Stomach (tissue), 4 donors: ENCODE measurements at regions not wholly inside any gene's neighbourhood (a gene's known extent, or its start where the extent isn't known, plus 50 kb on each side); places are given as distances from the start of the nearest gene placed in this dataset.

Source experiments
- EP300 ChIP-seq: sonication (generic); formaldehyde crosslinking; IDR thresholded peaks from one replicate; pipeline ENCODE4 v1.6.1; 2017; ENCODE audit warnings: antibody characterized with exemption
- POLR2A ChIP-seq, 4 donors: fragments of 450-650 bp; IDR thresholded peaks; one replicate each; pipeline ENCODE4 v1.6.1; 2016; ENCODE audit warnings: antibody characterized with exemption in 4 of 4, control low read depth in 2 of 4, mild to moderate bottlenecking in 1 of 4, moderate library complexity in 1 of 4
- TF ChIP-seq, protein P1 (sequence below), 7 experiments: fragments of 450-650 bp in 4 of 7; fragments of 200-600 bp in 3 of 7; sonication (generic) in 3 of 7; IDR thresholded peaks; one replicate each; pipeline ENCODE4 v1.5.1; 2016 to 2019; ENCODE audit warnings: antibody characterized with exemption in 7 of 7, control low read depth in 2 of 7, mild to moderate bottlenecking in 1 of 7

DNA sequence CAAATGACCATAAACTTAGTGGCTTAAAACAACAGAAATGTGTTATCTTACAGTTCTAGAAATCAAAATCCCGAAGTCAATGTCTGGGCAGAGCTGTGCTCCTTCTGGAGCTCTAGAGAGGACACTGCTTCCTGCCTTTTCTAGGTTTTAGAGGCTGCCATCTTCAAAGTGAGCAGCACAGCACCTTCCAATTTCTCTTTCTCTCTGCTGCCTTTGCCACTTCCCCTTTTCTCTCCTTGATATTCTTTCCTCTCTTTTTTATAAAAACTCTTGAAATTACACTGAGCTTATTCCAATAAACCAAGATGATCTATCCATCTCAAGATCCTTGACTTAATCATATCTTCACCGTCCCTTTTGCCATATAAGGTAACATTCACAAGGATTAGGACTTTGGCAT, 616.9 kb downstream of the PLPP3 start:
- TF ChIP-seq, protein P1, sequence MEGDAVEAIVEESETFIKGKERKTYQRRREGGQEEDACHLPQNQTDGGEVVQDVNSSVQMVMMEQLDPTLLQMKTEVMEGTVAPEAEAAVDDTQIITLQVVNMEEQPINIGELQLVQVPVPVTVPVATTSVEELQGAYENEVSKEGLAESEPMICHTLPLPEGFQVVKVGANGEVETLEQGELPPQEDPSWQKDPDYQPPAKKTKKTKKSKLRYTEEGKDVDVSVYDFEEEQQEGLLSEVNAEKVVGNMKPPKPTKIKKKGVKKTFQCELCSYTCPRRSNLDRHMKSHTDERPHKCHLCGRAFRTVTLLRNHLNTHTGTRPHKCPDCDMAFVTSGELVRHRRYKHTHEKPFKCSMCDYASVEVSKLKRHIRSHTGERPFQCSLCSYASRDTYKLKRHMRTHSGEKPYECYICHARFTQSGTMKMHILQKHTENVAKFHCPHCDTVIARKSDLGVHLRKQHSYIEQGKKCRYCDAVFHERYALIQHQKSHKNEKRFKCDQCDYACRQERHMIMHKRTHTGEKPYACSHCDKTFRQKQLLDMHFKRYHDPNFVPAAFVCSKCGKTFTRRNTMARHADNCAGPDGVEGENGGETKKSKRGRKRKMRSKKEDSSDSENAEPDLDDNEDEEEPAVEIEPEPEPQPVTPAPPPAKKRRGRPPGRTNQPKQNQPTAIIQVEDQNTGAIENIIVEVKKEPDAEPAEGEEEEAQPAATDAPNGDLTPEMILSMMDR (IDR thresholded peaks at IDR 0.05): no peak
- no peak for TF ChIP-seq POLR2A (IDR thresholded peaks at IDR 0.05)
- no peak for TF ChIP-seq EP300
